ENCODE measurements at regions not wholly inside any gene's neighbourhood (a gene's known extent, or its start where the extent isn't known, plus 50 kb on each side); places are given as distances from the start of the nearest gene placed in this dataset.

DNA sequence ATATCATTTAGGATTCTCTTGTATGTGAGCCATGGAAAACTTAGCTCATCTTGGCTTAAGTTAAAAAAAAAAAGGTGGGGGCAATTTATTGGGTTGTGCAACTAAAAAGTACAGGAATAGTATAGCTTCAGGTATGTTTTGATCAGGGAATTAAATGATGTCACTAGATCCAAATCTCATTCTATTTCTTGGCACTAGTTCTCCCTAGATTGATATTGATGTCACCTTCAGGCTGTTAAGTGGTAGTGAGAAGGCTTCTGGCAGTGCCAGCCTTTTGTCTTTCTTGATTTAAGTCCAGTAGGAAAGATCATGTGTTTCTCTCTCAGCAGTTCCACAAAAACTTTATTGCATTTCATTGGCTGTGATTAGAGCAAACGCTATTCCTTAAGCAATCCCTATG, 65.0 kb upstream of the ZBED5 start:
- Histone ChIP-seq H3K9me3 (ENCODE audit: control insufficient read depth in 1 of 2, low read length in 2 of 2) (no peaks in the 10 kb centered on the region), H3K4me1 (ENCODE audit: control insufficient read depth in 1 of 2, insufficient read depth in 2 of 2, low read length in 2 of 2) (peaks cover 8 to 11% of the 10 kb centered on the region in 2 donors), H3K4me3 (ENCODE audit: low read depth in 1 of 2, low read length in 2 of 2) (no peak overlapping the region), H3K27me3 (ENCODE audit: low read depth, low read length) (no peaks in the 10 kb centered on the region), H3K27ac (ENCODE audit: low read length) (no peak overlapping the region), H3K36me3 (ENCODE audit: control insufficient read depth in 1 of 2, insufficient read depth in 2 of 2, low read length in 2 of 2) (no peaks in the 10 kb centered on the region)

DNA sequence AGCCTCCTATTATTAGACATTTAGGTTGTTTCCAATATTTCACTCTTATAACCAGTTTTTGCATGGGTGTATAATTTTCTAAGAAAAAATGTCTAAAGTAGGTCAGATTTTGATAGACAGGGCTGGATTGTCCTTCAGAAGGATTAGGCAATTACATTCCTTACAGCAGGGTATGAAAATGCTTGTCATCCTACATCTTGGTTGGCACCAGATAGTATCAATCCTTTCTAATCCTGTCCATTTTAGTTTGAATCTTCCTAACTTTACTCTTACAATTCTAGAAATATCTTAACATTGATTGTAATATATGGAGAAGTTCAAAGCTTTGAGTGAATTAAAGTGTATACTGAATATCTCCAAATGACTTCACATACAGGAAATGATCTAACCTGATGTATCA, 63.0 kb upstream of the ZBED5 start:
- no peaks in the 10 kb centered on the region for H3K9me3 ChIP-seq (ENCODE audit: control insufficient read depth in 1 of 2, low read length in 2 of 2)
- no peaks in the 10 kb centered on the region for H3K36me3 ChIP-seq (ENCODE audit: control insufficient read depth in 1 of 2, insufficient read depth in 2 of 2, low read length in 2 of 2)
- no peaks in the 10 kb centered on the region for H3K4me1 ChIP-seq (ENCODE audit: control insufficient read depth in 1 of 2, insufficient read depth in 2 of 2, low read length in 2 of 2)
- H3K4me3 ChIP-seq (ENCODE audit: low read depth in 1 of 2, low read length in 2 of 2) = no peak overlapping the region
- no peaks in the 10 kb centered on the region for H3K27me3 ChIP-seq (ENCODE audit: low read depth, low read length)
- H3K27ac ChIP-seq (ENCODE audit: low read length) = no peak overlapping the region

- no peaks in the 10 kb centered on the region for H3K36me3 ChIP-seq (ENCODE audit: control insufficient read depth in 1 of 2, insufficient read depth in 2 of 2, low read length in 2 of 2)
- no peaks in the 10 kb centered on the region for H3K27me3 ChIP-seq (ENCODE audit: low read depth, low read length)
- H3K27ac ChIP-seq (ENCODE audit: low read length) = no peak overlapping the region
- no peaks in the 10 kb centered on the region for H3K4me1 ChIP-seq (ENCODE audit: control insufficient read depth in 1 of 2, insufficient read depth in 2 of 2, low read length in 2 of 2)
- no peaks in the 10 kb centered on the region for H3K9me3 ChIP-seq (ENCODE audit: control insufficient read depth in 1 of 2, low read length in 2 of 2)
- no peak overlapping the region for H3K4me3 ChIP-seq (ENCODE audit: low read depth in 1 of 2, low read length in 2 of 2)
These were observed 62.4 kb upstream of the ZBED5 start for GRCh38 chr11:10920205-10920604.

DNA sequence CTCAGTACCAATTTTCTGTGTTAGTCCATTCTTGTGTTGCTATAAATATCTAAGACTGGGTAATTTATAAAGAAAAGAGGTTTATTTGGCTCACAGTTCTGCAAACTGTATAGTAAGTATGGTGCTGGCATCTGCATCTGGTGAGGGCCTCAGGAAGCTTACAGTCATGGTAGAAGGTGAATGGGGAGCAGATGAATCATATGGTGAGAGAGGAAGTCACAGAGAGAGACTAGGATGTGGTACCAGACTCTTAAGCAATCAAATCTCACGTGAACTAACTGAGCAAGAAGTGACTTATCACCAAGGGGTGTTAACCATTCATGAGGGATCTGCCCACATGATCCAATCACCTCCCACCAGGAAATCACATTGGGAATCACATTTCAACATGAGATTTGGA, 60.8 kb upstream of the ZBED5 start:
- Histone ChIP-seq H3K4me1 (ENCODE audit: control insufficient read depth in 1 of 2, insufficient read depth in 2 of 2, low read length in 2 of 2) (no peaks in the 10 kb centered on the region), H3K27ac (ENCODE audit: low read length) (no peak overlapping the region), H3K36me3 (ENCODE audit: control insufficient read depth in 1 of 2, insufficient read depth in 2 of 2, low read length in 2 of 2) (no peaks in the 10 kb centered on the region), H3K4me3 (ENCODE audit: low read depth in 1 of 2, low read length in 2 of 2) (no peak overlapping the region), H3K9me3 (ENCODE audit: control insufficient read depth in 1 of 2, low read length in 2 of 2) (no peaks in the 10 kb centered on the region), H3K27me3 (ENCODE audit: low read depth, low read length) (no peaks in the 10 kb centered on the region)

DNA sequence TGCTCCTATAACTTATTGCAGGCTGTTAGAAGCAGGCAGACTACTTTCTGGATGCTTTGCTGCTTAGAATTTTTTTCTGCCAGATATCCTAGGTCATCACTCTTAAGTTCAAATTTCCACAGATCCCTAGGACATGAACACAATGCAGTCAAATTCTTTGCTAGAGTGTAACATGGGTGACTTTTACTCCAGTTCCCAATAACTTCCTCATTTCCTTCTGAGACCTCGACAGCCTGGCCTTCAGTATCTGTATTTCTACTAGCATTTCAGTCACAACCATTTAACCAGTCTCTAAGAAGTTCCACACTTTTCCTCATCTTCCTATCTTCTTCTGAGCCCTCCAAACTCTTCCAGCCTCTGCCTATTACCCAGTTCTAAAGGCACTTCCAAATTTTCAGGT, 60.4 kb upstream of the ZBED5 start:
- Histone ChIP-seq H3K4me1 (ENCODE audit: control insufficient read depth in 1 of 2, insufficient read depth in 2 of 2, low read length in 2 of 2) (no peaks in the 10 kb centered on the region), H3K9me3 (ENCODE audit: control insufficient read depth in 1 of 2, low read length in 2 of 2) (no peaks in the 10 kb centered on the region), H3K36me3 (ENCODE audit: control insufficient read depth in 1 of 2, insufficient read depth in 2 of 2, low read length in 2 of 2) (no peaks in the 10 kb centered on the region), H3K4me3 (ENCODE audit: low read depth in 1 of 2, low read length in 2 of 2) (no peak overlapping the region), H3K27ac (ENCODE audit: low read length) (no peak overlapping the region), H3K27me3 (ENCODE audit: low read depth, low read length) (no peaks in the 10 kb centered on the region)

- H3K9me3 ChIP-seq (ENCODE audit: control insufficient read depth in 1 of 2, low read length in 2 of 2) = no peaks in the 10 kb centered on the region
- H3K27ac ChIP-seq (ENCODE audit: low read length) = no peak overlapping the region
- no peak overlapping the region for H3K4me3 ChIP-seq (ENCODE audit: low read depth in 1 of 2, low read length in 2 of 2)
- no peaks in the 10 kb centered on the region for H3K36me3 ChIP-seq (ENCODE audit: control insufficient read depth in 1 of 2, insufficient read depth in 2 of 2, low read length in 2 of 2)
- H3K27me3 ChIP-seq (ENCODE audit: low read depth, low read length) = no peaks in the 10 kb centered on the region
- no peaks in the 10 kb centered on the region for H3K4me1 ChIP-seq (ENCODE audit: control insufficient read depth in 1 of 2, insufficient read depth in 2 of 2, low read length in 2 of 2)
These were observed 59.9 kb upstream of the ZBED5 start for GRCh38 chr11:10917802-10918201.

DNA sequence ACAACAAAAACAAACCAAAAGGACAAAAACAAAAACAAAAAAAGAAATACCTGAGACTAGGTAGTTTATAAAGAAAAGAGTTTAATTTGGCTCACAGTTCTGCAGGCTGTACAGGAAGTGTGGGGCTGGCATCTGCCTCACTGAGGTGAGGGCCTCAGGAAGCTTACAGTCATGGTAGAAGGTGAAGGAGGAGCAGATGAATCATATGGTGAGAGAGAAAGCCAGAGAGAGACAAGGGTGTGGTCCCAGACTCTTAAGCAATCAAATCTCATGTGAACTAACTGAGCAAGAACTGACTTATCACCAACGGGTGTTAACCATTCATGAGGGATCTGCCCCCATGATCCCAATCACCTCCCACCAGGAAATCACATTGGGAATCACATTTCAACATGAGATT, 58.8 kb upstream of the ZBED5 start:
- Histone ChIP-seq H3K27ac (ENCODE audit: low read length) (no peak overlapping the region), H3K9me3 (ENCODE audit: control insufficient read depth in 1 of 2, low read length in 2 of 2) (no peaks in the 10 kb centered on the region), H3K4me1 (ENCODE audit: control insufficient read depth in 1 of 2, insufficient read depth in 2 of 2, low read length in 2 of 2) (peaks cover 0 to 3% of the 10 kb centered on the region in 2 donors), H3K36me3 (ENCODE audit: control insufficient read depth in 1 of 2, insufficient read depth in 2 of 2, low read length in 2 of 2) (no peaks in the 10 kb centered on the region), H3K27me3 (ENCODE audit: low read depth, low read length) (no peaks in the 10 kb centered on the region), H3K4me3 (ENCODE audit: low read depth in 1 of 2, low read length in 2 of 2) (no peak overlapping the region)

DNA sequence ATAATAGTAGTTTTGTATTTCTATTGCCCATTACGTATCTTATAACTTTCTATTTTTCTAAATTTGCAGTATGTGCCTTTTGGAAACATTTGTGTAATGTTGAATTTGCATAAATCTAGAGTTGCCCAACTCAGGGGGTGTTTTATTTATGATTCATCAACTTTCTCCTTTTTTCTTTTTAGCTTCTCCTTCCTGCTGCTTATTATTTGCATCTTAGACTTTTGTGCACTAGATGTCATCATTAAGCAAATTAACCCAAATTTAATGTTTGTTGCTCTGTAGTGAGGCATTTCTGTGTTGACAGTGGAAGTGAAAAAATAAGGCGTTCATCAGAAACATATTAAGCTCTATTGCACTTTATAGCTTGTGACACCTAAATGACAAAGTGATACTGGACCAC, 56.2 kb upstream of the ZBED5 start:
- no peaks in the 10 kb centered on the region for H3K9me3 ChIP-seq (ENCODE audit: control insufficient read depth in 1 of 2, low read length in 2 of 2)
- no peaks in the 10 kb centered on the region for H3K36me3 ChIP-seq (ENCODE audit: control insufficient read depth in 1 of 2, insufficient read depth in 2 of 2, low read length in 2 of 2)
- H3K4me3 ChIP-seq (ENCODE audit: low read depth in 1 of 2, low read length in 2 of 2) = no peak overlapping the region
- H3K27me3 ChIP-seq (ENCODE audit: low read depth, low read length) = no peaks in the 10 kb centered on the region
- no peak overlapping the region for H3K27ac ChIP-seq (ENCODE audit: low read length)
- H3K4me1 ChIP-seq (ENCODE audit: control insufficient read depth in 1 of 2, insufficient read depth in 2 of 2, low read length in 2 of 2) = peaks cover 0 to 6% of the 10 kb centered on the region in 2 donors

DNA sequence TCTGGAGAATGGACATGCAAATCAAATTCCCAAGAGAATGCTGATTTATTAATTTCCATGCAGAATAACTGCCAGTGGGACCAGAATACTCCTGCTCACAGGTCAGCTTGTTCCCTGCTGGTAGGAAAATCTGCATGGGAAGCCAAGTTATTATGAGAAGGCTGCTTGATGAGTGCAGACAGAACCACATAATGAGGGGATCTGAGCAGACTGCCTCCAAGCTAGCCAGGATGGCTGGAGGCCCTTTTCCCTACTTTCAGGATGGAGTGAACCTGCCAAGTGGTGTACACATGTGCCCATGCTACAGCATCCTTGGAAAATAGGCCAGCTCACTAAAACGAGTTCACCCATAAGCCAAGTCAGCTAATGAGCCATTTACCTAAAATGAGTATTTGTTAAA, 55.2 kb upstream of the ZBED5 start:
- Histone ChIP-seq H3K36me3 (ENCODE audit: control insufficient read depth in 1 of 2, insufficient read depth in 2 of 2, low read length in 2 of 2) (no peaks in the 10 kb centered on the region), H3K4me3 (ENCODE audit: low read depth in 1 of 2, low read length in 2 of 2) (no peak overlapping the region), H3K27ac (ENCODE audit: low read length) (no peak overlapping the region), H3K4me1 (ENCODE audit: control insufficient read depth in 1 of 2, insufficient read depth in 2 of 2, low read length in 2 of 2) (peaks cover 0 to 6% of the 10 kb centered on the region in 2 donors), H3K9me3 (ENCODE audit: control insufficient read depth in 1 of 2, low read length in 2 of 2) (no peaks in the 10 kb centered on the region), H3K27me3 (ENCODE audit: low read depth, low read length) (no peaks in the 10 kb centered on the region)

DNA sequence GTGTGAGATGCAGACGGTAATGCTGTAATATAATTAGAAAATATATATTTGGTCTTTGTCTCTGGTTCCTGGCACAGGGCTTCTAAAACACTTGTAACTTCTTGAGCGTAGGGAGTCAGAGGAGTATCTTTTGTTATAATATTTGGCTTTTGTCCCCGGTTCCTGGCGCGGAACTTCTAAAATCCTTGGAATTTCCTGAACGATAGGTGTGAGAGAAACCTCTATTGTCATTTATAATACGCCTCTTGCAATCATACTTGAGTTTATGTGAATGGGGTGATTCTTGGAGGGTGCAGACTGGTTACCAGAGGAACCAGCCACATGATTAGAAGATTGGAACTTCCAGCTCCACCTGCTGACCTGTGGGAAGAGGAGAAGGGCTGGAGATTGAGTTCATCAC, 54.1 kb upstream of the ZBED5 start:
- Histone ChIP-seq H3K4me1 (ENCODE audit: control insufficient read depth in 1 of 2, insufficient read depth in 2 of 2, low read length in 2 of 2) (peaks cover 0 to 6% of the 10 kb centered on the region in 2 donors), H3K9me3 (ENCODE audit: control insufficient read depth in 1 of 2, low read length in 2 of 2) (no peaks in the 10 kb centered on the region), H3K4me3 (ENCODE audit: low read depth in 1 of 2, low read length in 2 of 2) (no peak overlapping the region), H3K27ac (ENCODE audit: low read length) (no peak overlapping the region), H3K27me3 (ENCODE audit: low read depth, low read length) (no peaks in the 10 kb centered on the region), H3K36me3 (ENCODE audit: control insufficient read depth in 1 of 2, insufficient read depth in 2 of 2, low read length in 2 of 2) (no peaks in the 10 kb centered on the region)

GRCh38 chr11:10909141-10909883, 51.5 kb upstream of the ZBED5 start:
- H3K27me3 ChIP-seq (ENCODE audit: low read depth, low read length) = no peaks in the 10 kb centered on the region
- H3K4me3 ChIP-seq (ENCODE audit: low read depth in 1 of 2, low read length in 2 of 2) = no peak overlapping the region
- no peaks in the 10 kb centered on the region for H3K36me3 ChIP-seq (ENCODE audit: control insufficient read depth in 1 of 2, insufficient read depth in 2 of 2, low read length in 2 of 2)
- no peaks in the 10 kb centered on the region for H3K9me3 ChIP-seq (ENCODE audit: control insufficient read depth in 1 of 2, low read length in 2 of 2)
- no peak overlapping the region for H3K27ac ChIP-seq (ENCODE audit: low read length)
- peaks cover 0 to 6% of the 10 kb centered on the region in 2 donors for H3K4me1 ChIP-seq (ENCODE audit: control insufficient read depth in 1 of 2, insufficient read depth in 2 of 2, low read length in 2 of 2)

Measured in muscle layer of duodenum (tissue), 2 donors.